GM23338 (cell line): ENCODE measurements at regions not wholly inside any gene's neighbourhood (a gene's known extent, or its start where the extent isn't known, plus 50 kb on each side); places are given as distances from the start of the nearest gene placed in this dataset.

Experiments
- ATAC-seq: fragments of 200-7000 bp; cut with Tn5 transposase; 3 replicates; pipeline ENCODE4 v1.9.1; 2020
- DNase-seq: peaks from one replicate; pipeline ENCODE4 v3.0.0-alpha.2; 2015; ENCODE audit warnings: low spot score
- H2AFZ ChIP-seq: fragments of 200-600 bp; sonication (generic); 2 replicates; pipeline ENCODE4 v1.8.0; 2016; ENCODE audit warnings: antibody characterized with exemption, mild to moderate bottlenecking, moderate library complexity
- H3F3A ChIP-seq: fragments of 200-600 bp; sonication (generic); replicated peaks from 2 replicates; pipeline ENCODE4 v1.8.0; 2017; ENCODE audit warnings: antibody characterized with exemption, mixed run types, low read depth
- H3K27ac ChIP-seq: fragments of 200-600 bp; sonication (generic); 2 replicates; pipeline ENCODE4 v1.6.1; 2016; ENCODE audit warnings: low read depth
- H3K27me3 ChIP-seq: fragments of 200-600 bp; sonication (generic); 2 replicates; pipeline ENCODE4 v1.8.0; 2016; ENCODE audit warnings: mild to moderate bottlenecking, mixed run types, moderate library complexity; ENCODE audit not compliant: insufficient read depth
- H3K36me3 ChIP-seq: fragments of 200-600 bp; sonication (generic); 2 replicates; pipeline ENCODE4 v1.8.0; 2016; ENCODE audit warnings: mild to moderate bottlenecking; ENCODE audit not compliant: insufficient read depth
- H3K4me1 ChIP-seq: fragments of 200-600 bp; sonication (generic); 2 replicates; pipeline ENCODE4 v1.8.0; 2016; ENCODE audit warnings: mild to moderate bottlenecking, moderate library complexity; ENCODE audit not compliant: insufficient read depth
- H3K4me2 ChIP-seq: fragments of 200-600 bp; sonication (generic); 2 replicates; pipeline ENCODE4 v1.7.1; 2017; ENCODE audit warnings: mixed run types
- H3K4me3 ChIP-seq: fragments of 200-600 bp; sonication (generic); 2 replicates; pipeline ENCODE4 v1.6.1; 2016; ENCODE audit warnings: mixed run types
- H3K79me2 ChIP-seq: fragments of 200-600 bp; sonication (generic); replicated peaks from 2 replicates; pipeline ENCODE4 v1.8.0; 2017; ENCODE audit warnings: mild to moderate bottlenecking; ENCODE audit not compliant: insufficient read depth
- H3K9me2 ChIP-seq: fragments of 200-600 bp; sonication (generic); 2 replicates; pipeline ENCODE4 v1.8.0; 2017; ENCODE audit not compliant: insufficient read depth
- H4K20me1 ChIP-seq: fragments of 200-600 bp; sonication (generic); replicated peaks from 2 replicates; pipeline ENCODE4 v1.8.0; 2017; ENCODE audit warnings: mild to moderate bottlenecking; ENCODE audit not compliant: insufficient read depth
- H3K27ac Mint-ChIP-seq: 2 replicates; pipeline ENCODE4 v1.8.0; 2020; ENCODE audit warnings: inconsistent platforms, mild to moderate bottlenecking, moderate library complexity, mixed read lengths
- H3K27me3 Mint-ChIP-seq: 3 replicates; pipeline ENCODE4 v1.8.0; 2022; ENCODE audit warnings: low read depth, mild to moderate bottlenecking, moderate library complexity, mixed read lengths, inconsistent platforms; ENCODE audit not compliant: insufficient read depth, poor library complexity
- H3K36me3 Mint-ChIP-seq: 3 replicates; pipeline ENCODE4 v1.8.0; 2021; ENCODE audit warnings: low read depth, mild to moderate bottlenecking, inconsistent platforms, moderate library complexity, mixed read lengths
- H3K4me1 Mint-ChIP-seq: 3 replicates; pipeline ENCODE4 v1.8.0; 2020; ENCODE audit warnings: mild to moderate bottlenecking, inconsistent platforms, mixed read lengths
- H3K4me3 Mint-ChIP-seq: 3 replicates; pipeline ENCODE4 v1.8.0; 2021; ENCODE audit warnings: moderate library complexity, mild to moderate bottlenecking, inconsistent platforms, mixed read lengths
- H3K9me3 Mint-ChIP-seq: 3 replicates; pipeline ENCODE4 v1.8.0; 2020; ENCODE audit warnings: moderate library complexity, mild to moderate bottlenecking, inconsistent platforms, mixed read lengths
- CREB1 ChIP-seq: fragments of 250-450 bp; sonication (Bioruptor Pico); IDR thresholded peaks from 2 replicates; pipeline ENCODE4 v1.5.0; 2020; ENCODE audit warnings: low read depth, mild to moderate bottlenecking, moderate library complexity
- CTCF ChIP-seq, 2 experiments: fragments of 200-600 bp in 1 of 2; sonication (generic) in 1 of 2; conservative IDR thresholded peaks; 2 replicates each; pipeline versions ENCODE4 v1.5.1 to v1.6.1; 2016 to 2017; ENCODE audit warnings: antibody characterized with exemption in 2 of 2, low read depth in 2 of 2, mild to moderate bottlenecking in 2 of 2, moderate library complexity in 1 of 2
- EZH2 ChIP-seq: fragments of 200-600 bp; sonication (generic); IDR thresholded peaks from one replicate; pipeline ENCODE4 v1.8.0; 2017; ENCODE audit warnings: antibody characterized with exemption, mild to moderate bottlenecking, low read depth; ENCODE audit not compliant: unreplicated experiment
- JUNB ChIP-seq: IDR thresholded peaks from one replicate; pipeline ENCODE4 v1.6.1; 2016; ENCODE audit warnings: antibody characterized with exemption; ENCODE audit not compliant: unreplicated experiment
- NANOG ChIP-seq: IDR thresholded peaks from 2 replicates; pipeline ENCODE4 v1.6.1; 2016; ENCODE audit warnings: antibody characterized with exemption, borderline replicate concordance
- REST ChIP-seq: IDR thresholded peaks from one replicate; pipeline ENCODE4 v1.6.1; 2018; ENCODE audit warnings: antibody characterized with exemption; ENCODE audit not compliant: unreplicated experiment
- ZNF331 ChIP-seq: fragments of 250-450 bp; sonication (Bioruptor Pico); IDR thresholded peaks from 2 replicates; pipeline ENCODE4 v1.5.0; 2020; ENCODE audit warnings: low read depth, mild to moderate bottlenecking, moderate library complexity
- ZNF462 ChIP-seq: fragments of 250-450 bp; sonication (Bioruptor Pico); IDR thresholded peaks from 2 replicates; pipeline ENCODE4 v1.5.0; 2020; ENCODE audit warnings: mild to moderate bottlenecking, moderate library complexity

- H3K4me2 ChIP-seq, result peak overlapping the region; percentile 22; the same call in 1 of the 2 replicates
- TF ChIP-seq CTCF (conservative IDR thresholded peaks at IDR 0.05; ENCODE audit: low read depth in 2 of 2), result no peak
- no peak for TF ChIP-seq EZH2
- no peak for TF ChIP-seq ZNF462
- no peak for TF ChIP-seq ZNF331 (CRISPR knock-in tag)
- TF ChIP-seq NANOG, result no peak
- no peak for TF ChIP-seq JUNB
- no peak for TF ChIP-seq CREB1 (CRISPR knock-in tag)
- no peak for TF ChIP-seq REST
- DNase-seq (no peak), ATAC-seq (peak; percentile 47; the same call in 2 of the 3 replicates)
- H3K79me2 ChIP-seq, result no peaks in the 10 kb centered on the region
- no peaks in the 10 kb centered on the region; the same call in 1 of the 2 replicates for H3K9me2 ChIP-seq
- Mint-ChIP-seq H3K4me1 (peaks cover 16% of the 10 kb centered on the region), H3K9me3 (no peaks in the 10 kb centered on the region), H3K27me3 (peaks cover 4% of the 10 kb centered on the region), H3K36me3 (no peaks in the 10 kb centered on the region), H3K4me3 (no peak overlapping the region), H3K27ac (0 out of 2 replicates have a peak overlapping the region, but pooled peaks have one; percentile 1)
- H3K27me3 ChIP-seq, result no peaks in the 10 kb centered on the region
- no peak overlapping the region for H3K27ac ChIP-seq
- peaks cover 17% of the 10 kb centered on the region for H3K4me1 ChIP-seq
- H3K4me3 ChIP-seq, result no peak overlapping the region
- no peaks in the 10 kb centered on the region for H4K20me1 ChIP-seq
- H2AFZ ChIP-seq, result peak overlapping the region; percentile 85
- H3K36me3 ChIP-seq, result no peaks in the 10 kb centered on the region
- H3F3A ChIP-seq, result no peaks in the 10 kb centered on the region
Observed at GRCh38 chr4:123478859-123479345, 82.3 kb downstream of the SPRY1 start.
